ENCODE measurements at regions not wholly inside any gene's neighbourhood (a gene's known extent, or its start where the extent isn't known, plus 50 kb on each side); places are given as distances from the start of the nearest gene placed in this dataset.

DNA sequence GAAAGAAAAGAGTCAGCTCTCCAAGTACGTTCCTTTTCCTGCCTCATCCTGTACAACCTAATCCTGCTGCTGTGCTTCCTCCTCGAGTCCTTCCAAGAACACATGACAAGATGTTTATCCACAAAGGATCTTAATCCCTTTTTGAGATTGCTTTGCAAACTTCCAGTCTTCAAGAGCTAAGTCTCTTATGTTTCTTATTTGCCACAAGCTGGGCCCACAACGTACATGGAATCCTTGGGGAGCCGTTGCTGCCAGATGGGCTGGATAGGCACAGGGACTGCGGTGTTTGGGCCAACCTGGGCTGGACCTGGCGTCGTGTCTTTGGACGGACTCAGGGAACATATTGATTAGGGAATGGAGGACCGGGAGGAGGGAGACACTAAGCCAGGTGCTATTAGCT, 79.7 kb upstream of the AFDN start:
- TF ChIP-seq, protein P1, sequence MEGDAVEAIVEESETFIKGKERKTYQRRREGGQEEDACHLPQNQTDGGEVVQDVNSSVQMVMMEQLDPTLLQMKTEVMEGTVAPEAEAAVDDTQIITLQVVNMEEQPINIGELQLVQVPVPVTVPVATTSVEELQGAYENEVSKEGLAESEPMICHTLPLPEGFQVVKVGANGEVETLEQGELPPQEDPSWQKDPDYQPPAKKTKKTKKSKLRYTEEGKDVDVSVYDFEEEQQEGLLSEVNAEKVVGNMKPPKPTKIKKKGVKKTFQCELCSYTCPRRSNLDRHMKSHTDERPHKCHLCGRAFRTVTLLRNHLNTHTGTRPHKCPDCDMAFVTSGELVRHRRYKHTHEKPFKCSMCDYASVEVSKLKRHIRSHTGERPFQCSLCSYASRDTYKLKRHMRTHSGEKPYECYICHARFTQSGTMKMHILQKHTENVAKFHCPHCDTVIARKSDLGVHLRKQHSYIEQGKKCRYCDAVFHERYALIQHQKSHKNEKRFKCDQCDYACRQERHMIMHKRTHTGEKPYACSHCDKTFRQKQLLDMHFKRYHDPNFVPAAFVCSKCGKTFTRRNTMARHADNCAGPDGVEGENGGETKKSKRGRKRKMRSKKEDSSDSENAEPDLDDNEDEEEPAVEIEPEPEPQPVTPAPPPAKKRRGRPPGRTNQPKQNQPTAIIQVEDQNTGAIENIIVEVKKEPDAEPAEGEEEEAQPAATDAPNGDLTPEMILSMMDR (conservative IDR thresholded peaks at IDR 0.05) = no peak
- TF ChIP-seq ZFX (IDR thresholded peaks at IDR 0.05) = no peak
